Panc1 (cell line): ENCODE measurements at regions not wholly inside any gene's neighbourhood (a gene's known extent, or its start where the extent isn't known, plus 50 kb on each side); places are given as distances from the start of the nearest gene placed in this dataset.
"Not testable (repeated sequence)": the region's sequence is repeated elsewhere in the genome, so short reads cannot be mapped to it uniquely, and the experiment has no call there.

Experiments
- CTCF ChIP-seq: fragments of 450-650 bp; IDR thresholded peaks from 2 replicates; pipeline ENCODE4 v1.5.1; 2017; ENCODE audit warnings: mild to moderate bottlenecking
- POLR2AphosphoS5 ChIP-seq: IDR thresholded peaks from 2 replicates; pipeline ENCODE4 v1.6.1; 2012; ENCODE audit warnings: mild to moderate bottlenecking, low read depth, low read length, moderate library complexity
- SIN3A ChIP-seq: IDR thresholded peaks from 2 replicates; pipeline ENCODE4 v1.6.1; 2012; ENCODE audit warnings: low read depth, mild to moderate bottlenecking, low read length, moderate library complexity, borderline replicate concordance; ENCODE audit not compliant: insufficient read depth
- TF ChIP-seq, protein P1 (sequence below), 2 experiments: IDR thresholded peaks; 2 replicates each; pipeline ENCODE4 v1.6.1; 2011 to 2012; ENCODE audit warnings: low read depth in 2 of 2, control low read depth in 1 of 2, low read length in 1 of 2, mild to moderate bottlenecking in 1 of 2, moderate library complexity in 1 of 2; ENCODE audit not compliant: insufficient read depth in 1 of 2

- TF ChIP-seq CTCF, SIN3A, POLR2AphosphoS5: not testable (repeated sequence)
- TF ChIP-seq, protein P1, sequence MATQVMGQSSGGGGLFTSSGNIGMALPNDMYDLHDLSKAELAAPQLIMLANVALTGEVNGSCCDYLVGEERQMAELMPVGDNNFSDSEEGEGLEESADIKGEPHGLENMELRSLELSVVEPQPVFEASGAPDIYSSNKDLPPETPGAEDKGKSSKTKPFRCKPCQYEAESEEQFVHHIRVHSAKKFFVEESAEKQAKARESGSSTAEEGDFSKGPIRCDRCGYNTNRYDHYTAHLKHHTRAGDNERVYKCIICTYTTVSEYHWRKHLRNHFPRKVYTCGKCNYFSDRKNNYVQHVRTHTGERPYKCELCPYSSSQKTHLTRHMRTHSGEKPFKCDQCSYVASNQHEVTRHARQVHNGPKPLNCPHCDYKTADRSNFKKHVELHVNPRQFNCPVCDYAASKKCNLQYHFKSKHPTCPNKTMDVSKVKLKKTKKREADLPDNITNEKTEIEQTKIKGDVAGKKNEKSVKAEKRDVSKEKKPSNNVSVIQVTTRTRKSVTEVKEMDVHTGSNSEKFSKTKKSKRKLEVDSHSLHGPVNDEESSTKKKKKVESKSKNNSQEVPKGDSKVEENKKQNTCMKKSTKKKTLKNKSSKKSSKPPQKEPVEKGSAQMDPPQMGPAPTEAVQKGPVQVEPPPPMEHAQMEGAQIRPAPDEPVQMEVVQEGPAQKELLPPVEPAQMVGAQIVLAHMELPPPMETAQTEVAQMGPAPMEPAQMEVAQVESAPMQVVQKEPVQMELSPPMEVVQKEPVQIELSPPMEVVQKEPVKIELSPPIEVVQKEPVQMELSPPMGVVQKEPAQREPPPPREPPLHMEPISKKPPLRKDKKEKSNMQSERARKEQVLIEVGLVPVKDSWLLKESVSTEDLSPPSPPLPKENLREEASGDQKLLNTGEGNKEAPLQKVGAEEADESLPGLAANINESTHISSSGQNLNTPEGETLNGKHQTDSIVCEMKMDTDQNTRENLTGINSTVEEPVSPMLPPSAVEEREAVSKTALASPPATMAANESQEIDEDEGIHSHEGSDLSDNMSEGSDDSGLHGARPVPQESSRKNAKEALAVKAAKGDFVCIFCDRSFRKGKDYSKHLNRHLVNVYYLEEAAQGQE (IDR thresholded peaks at IDR 0.05; ENCODE audit: insufficient read depth in 1 of 2, low read depth in 2 of 2, low read length in 1 of 2) = not testable (repeated sequence)
Observed at GRCh38 chr16:10283246-10283645, 101.0 kb upstream of the GRIN2A start.
